HG03097 (cell line): ENCODE measurements at regions not wholly inside any gene's neighbourhood (a gene's known extent, or its start where the extent isn't known, plus 50 kb on each side); places are given as distances from the start of the nearest gene placed in this dataset.

Experiments used
- ATAC-seq: cut with Tn5 transposase; IDR thresholded peaks from one replicate; pipeline ENCODE4 v1.9.1; 2021; ENCODE audit not compliant: unreplicated experiment, low FRiP score

- no peak for ATAC-seq
These were observed 341.9 kb downstream of the DIRAS2 start for GRCh38 chr9:90300611-90301276.

DNA sequence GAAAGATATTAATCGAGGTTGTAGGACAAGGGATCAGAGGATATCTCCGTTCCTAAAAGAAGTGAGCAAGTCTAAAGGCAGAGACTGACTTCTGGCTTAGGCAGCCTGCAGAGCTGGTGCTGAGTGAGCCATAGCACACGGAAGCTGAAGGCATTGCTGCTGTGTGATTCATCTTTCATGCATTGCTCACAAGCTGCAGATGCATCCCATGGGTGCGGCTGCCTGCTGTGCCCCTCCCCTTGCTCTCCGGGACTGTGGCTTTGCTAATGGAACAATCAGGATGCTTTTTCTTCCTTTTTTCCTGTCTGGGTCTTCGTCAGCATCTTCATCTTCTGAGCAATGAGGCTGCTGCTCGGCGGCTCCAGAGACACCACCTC is 341.4 kb downstream of the DIRAS2 start:
- no peak for ATAC-seq

DNA sequence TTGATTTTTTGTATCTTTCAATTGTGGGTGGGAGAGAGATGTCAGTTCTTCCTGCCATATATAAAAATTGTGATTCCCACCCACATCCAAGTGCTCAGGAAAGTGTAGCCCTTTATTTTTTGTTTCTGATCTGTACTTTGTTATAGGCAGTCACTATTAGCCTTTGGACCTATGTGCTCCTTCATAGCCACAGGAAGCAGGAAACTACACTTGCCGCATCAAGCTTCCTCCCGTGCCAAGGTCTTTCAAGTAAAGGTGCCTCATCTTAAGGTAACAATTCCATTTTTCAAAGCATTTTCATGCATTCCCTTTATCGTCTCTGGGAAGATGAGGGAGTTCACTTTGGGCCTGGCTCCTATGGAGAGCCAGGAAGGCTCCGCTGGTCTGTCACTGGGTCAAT is 339.0 kb downstream of the DIRAS2 start:
- no peak for ATAC-seq

- ATAC-seq, result no peak
These were observed 336.5 kb downstream of the DIRAS2 start for GRCh38 chr9:90306158-90306557.

DNA sequence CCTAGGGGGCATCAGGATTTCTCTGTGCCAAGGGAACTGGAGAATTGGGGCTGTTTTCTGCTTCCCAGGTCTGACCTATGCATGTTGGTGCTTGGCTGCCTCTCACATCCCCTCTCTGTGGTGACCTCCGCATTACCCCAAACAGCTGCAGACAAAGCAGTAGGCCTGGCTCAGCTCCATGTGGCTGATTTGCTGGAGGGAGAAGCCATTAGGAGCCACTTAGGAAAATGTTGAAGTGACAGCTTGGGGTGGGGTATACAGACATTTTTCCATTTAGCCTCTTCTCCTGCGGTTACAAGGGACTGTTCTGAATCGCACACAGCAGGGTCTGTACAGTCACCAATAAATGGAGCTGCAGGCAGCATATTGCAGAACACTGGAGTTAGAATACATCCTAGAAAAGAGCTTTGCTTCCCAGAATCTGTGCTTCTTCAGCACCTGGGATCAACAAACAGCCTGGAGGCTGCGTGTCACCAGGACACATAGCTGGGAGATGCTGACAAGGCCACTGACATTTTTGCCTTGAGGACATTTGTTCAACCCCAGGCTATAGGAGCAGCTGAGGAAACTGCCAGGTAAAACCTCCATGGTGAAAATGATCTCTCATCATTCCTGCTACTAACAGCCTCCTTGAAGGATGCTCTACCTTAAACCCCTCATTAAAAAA is 335.3 kb downstream of the DIRAS2 start:
- ATAC-seq, result no peak

DNA sequence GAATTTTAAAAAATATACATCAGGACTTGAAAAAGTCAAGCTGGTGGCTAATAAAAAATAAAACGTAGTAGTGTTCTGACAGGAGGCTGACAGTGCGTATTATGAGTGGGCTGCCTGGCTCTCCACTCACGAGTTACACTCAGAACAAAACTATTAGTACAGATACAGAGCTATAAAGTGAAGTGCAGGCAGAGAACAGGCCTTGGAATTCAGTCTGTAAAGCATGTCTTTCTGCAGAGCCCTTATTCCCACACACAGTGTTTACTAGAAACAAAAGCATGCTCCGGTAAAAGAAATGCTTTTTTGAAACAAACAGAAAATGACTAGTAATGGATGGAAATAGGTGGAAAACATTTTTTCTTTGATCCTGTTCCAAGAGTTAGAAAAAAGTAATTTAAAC is 334.7 kb downstream of the DIRAS2 start:
- ATAC-seq, result no peak

GRCh38 chr9:90308691-90309090 is 333.9 kb downstream of the DIRAS2 start:
- ATAC-seq, result no peak

GRCh38 chr9:90309809-90310520 is 332.7 kb downstream of the DIRAS2 start:
- ATAC-seq, result no peak

GRCh38 chr9:90310521-90310876 is 332.1 kb downstream of the DIRAS2 start:
- no peak for ATAC-seq

DNA sequence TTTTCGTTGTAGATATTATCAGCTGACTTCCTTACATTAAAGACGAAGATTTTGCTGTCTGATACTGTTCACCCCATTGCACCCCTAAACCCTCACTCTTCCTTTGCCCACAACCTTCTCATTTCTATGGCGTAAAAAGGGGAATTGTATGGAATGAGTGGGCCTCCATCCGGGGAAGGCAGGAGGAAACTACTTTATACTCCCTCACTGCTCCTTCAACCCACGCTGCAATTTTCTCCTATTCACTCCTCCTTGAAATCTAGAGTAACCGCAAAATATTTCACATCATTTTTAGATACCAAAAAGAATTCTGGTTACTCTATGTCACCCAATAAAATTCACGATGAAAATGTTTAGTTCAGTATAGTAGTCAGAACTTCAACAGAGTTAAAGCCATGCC is 330.8 kb downstream of the DIRAS2 start:
- no peak for ATAC-seq

DNA sequence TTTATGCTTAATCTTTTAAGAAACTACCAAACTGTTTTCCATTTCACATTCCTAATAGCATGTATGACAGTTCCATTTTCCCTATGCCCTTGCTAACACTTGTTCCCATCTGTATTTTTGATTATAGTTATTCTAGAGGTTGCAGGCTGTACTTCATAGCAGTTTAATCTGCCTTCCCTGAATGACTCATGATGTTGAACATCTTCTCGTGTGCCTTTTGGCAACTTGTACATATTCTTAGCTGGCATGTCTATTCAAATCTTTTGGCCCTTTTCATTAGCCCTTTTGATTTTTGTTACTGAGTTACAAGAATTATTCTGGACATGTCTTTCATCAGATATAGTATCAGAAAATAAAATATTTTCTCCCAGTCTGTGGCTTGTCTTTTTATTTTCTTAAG is 320.3 kb downstream of the DIRAS2 start:
- ATAC-seq, result no peak

DNA sequence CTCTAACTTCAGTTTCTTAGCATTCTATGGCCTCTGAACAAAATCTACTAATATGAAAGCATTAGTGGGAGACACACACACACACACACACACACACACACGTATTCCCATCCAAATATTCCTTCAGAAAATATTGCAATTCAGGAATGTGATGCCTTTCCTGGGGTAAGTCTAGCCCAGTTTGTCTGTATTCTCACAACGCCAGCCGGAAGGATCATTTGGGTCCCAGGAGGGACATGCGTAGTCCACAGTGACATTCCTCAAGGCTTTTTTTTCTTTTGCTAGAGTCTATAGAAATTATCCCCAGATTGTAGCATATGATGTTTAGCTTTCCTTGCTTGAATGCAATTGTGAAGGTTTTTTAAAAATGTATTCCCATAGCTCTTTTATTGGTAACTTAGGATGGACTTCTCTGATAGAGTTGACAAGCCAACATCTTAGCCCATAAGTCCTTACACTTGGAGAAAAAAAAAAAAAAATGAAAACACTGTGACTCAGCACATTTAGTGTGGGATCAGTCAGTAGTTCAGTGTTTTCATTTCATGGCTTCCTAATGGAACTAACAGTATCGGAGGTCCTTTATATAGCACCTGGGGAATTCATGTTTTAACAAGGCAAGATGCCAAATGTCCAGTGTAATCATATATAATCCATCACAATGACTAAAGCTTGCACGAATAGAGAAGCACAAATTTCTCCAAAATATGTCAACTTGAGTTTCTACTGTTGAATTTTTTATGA is 316.5 kb downstream of the DIRAS2 start:
- no peak for ATAC-seq

DNA sequence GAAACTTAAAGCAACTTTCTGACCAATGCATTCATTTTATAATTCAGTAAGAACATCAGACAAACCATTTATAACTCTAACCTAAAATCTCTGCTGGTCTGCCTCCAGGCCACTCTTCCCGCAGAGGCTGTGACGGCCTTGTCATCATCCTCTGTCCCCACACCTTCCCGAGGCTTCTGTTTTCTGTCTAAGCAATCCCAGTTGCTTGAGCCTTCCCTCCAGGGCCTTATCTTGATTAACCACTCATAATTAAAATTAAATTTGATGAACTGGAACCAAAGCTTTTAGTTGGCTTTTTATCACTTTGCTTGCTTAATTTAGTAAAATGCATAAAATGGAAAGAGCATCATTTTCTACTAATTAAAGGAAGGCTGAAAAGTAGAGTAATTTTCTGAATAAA is 312.4 kb downstream of the DIRAS2 start:
- ATAC-seq, result no peak

GRCh38 chr9:90331826-90332575 is 310.6 kb downstream of the DIRAS2 start:
- no peak for ATAC-seq

GRCh38 chr9:90333226-90333625 is 309.4 kb downstream of the DIRAS2 start:
- ATAC-seq, result no peak

- ATAC-seq, result no peak
These were observed 302.2 kb downstream of the DIRAS2 start for GRCh38 chr9:90340421-90340820.

GRCh38 chr9:90342607-90343006 is 300.0 kb downstream of the DIRAS2 start:
- ATAC-seq, result no peak

- no peak for ATAC-seq
These were observed 299.3 kb downstream of the DIRAS2 start for GRCh38 chr9:90343366-90343765.

GRCh38 chr9:90343991-90344390 is 298.6 kb downstream of the DIRAS2 start:
- no peak for ATAC-seq

DNA sequence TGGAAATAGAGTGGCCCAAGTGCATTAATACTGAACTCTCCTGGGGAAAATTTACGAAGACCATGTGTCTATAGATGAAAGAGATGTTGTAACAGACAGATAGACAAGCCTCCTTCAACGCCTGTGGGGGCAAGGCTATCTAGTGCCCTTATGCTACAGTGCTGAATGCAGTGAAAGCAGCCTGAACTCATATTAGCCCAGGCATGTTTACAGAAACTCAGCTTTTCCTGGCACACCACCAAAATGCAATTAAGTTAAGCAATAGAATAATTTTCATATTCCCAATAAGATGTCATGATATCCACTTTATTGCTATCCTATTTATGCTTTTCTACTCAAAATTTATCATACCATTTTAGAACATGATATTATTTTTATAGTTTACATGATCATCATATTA is 277.0 kb downstream of the DIRAS2 start:
- no peak for ATAC-seq

DNA sequence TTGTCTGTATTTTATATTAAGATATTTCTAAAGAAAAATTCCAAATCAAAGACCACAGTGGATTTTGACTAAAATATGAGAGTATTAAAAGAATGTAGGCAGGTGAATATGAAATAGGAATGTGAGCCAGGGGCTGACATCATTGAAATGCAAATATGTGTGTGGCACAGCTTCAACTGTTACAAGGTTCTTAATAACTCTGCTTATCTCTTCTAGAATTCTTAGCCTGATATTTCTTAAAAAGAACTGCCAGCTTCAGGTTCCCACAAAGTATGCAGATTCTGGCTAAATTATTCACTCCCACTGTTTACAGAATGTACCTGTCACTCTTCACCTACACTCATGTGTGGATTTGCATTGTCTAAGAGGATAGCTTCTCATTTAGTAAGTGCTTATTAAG is 274.4 kb downstream of the DIRAS2 start:
- ATAC-seq, result no peak
